ENCODE measurements at regions not wholly inside any gene's neighbourhood (a gene's known extent, or its start where the extent isn't known, plus 50 kb on each side); places are given as distances from the start of the nearest gene placed in this dataset.
A peak's percentile ranks its signal among the peaks of the same experiment; 100 is the strongest.

DNA sequence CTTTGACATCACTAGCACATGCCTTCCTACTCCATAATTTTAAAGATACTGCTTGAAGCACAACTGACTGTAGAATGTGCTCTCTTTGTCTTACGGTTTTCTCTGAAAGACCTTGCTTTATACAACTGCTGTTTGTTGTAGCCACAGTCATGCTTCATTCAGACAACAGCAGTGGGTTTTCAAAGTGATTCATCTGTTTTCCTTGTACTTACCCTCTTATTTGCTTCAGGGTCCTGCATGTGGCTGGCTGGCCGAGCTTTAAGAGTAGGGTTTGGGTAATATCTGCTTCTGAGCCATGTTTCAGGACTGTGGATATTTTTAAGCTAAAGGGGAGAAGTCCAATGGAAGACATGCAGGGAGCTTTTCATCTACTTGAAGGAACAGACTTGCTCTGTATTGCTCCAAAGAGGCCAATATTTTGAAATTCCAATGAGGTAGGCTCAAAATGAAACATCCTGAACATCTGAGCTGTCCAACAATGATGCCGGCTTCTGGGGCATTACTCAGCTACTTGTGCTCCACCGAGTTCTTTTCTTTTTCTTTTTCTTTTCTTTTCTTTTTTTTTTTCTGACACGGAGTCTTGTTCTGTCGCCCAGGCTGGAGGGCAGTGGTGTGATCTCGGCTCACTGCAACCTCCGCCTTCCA, 160.2 kb upstream of the SGK1 start:
- DNase-seq = no peak

DNA sequence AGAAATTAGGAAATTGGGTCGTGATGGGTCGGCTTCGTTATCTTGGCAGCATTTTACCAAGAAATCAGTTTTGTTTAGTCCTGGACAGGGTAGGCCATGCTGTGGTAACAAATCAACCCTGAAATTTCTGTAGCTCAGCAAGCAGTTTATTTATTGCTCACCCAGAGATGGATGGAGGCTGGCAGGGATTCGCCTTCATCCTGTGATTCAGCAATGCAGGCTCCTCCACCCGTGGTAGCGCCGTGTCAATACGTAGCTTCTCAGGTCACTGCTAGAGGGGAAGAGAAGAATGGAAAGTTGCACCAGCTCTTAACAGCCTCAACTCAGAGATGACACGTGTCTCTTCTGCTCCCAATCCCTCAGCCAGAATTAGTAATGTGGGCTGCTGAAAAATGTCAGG, 157.0 kb upstream of the SGK1 start:
- no peak for DNase-seq

DNA sequence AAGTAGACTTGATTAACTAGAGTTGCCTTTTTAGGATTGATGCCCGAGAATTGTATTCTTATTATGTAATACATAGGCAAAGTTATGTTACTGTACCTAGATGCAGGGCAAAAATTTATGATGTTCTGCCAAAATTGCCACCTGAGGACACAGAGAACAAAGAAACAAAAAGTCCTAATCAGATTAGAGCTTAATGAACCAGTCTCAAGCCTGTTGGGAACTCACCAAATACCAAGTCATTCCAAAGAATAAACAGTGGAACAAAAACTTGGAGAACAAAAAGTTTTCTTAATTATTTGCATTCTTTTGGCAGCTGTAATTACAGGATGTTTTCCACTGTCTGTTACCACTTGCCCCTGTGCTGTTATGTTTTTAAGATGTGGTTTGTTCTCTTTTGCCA, 154.7 kb upstream of the SGK1 start:
- DNase-seq = no peak

DNA sequence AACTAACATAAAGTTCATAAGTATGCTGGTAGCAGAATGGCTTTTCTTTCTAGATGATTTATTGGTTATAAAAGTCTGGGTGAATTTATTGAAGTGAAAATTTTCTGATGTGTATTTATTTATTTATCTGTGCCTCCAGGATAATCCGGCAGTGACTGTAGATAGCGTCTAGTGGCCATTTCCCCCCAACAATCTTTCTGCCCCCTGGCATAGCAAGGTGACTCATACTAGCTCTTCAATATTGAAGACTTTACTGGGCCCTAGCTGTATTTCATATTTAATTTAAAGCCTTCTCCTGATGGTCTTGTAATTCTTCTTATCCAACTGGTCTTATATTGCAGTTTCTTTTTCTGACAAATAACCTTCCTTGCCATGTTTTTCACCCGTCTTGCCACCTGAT, 154.1 kb upstream of the SGK1 start:
- DNase-seq = no peak

DNA sequence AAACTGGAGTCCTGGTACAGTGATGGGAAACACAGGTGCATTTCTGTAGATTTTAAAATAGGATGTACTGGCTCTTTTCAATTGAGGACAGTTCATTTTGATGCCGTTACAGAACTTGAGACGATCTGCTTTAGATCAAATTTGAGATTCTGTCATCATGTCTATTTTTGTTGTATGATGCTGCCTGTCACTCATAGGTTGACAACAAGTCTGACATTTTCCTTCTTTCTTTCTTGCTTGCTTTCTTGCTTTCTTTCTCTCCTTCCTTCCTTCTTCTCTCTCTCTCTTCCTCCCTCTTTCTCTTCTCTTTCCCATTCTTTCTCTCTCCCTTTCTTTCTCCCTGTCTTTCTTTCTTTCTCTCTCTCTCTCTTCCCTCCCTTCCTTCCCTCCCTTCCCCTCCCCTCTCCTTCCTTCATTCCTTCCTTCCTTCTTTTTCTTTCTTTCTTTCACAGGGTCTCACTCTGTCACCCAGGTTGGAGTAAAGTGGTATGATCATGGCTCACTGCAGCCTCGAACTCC, 152.6 kb upstream of the SGK1 start:
- no peak for DNase-seq

DNA sequence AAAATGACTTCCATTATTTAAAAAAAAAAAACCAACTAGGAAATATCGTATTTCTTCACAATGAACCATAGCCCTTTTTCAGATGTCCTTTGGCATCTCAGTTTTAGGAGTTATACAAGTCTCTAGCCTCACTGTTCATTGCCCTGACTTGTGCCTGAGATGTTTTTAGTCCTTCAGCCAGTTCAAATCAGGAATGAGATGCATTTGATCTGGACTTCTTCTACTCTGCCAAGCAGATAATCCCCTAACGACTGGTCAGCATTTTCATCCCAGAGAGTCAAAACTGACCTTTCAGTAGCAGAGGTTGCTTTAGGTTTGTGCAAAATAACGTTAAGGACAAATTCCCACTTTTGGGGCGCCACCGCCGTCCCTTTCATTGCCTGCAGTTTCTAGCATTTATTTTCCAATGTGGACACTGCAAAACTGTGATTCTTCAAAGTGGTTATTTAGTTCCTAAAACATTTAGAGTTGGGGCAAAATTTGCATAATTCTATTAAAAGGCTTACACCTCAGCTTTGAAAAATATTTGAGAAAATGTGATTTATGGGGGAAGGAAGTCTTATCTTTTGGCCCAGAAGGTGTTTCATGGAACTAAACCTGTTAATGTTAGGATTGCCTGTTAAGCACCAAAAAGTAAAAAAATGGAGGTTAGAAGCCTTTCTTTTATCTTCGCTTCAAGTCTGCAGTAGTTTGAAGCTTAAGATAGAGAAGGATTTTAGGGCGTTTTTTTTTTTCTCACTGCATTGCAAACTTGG, 152.0 kb upstream of the SGK1 start:
- DNase-seq = no peak

DNA sequence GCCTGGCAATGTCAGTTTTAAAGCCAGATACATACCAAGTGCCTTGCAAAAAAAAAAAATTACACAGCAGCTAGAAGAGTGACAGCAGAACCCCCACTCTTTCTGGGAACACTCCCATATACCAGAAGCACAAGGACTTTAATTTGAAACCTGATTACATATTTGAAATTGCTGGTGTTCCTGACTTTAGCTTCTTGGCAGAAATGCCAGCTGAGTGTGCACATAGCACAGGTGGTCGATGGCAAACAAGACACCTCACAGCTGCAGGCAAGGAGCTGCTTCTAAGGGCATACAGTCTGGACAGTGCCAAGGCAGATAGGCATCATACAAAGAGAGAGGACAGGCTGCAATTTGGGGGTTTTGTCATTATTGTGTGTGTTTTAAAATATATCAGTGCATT, 150.7 kb upstream of the SGK1 start:
- no peak for DNase-seq

DNA sequence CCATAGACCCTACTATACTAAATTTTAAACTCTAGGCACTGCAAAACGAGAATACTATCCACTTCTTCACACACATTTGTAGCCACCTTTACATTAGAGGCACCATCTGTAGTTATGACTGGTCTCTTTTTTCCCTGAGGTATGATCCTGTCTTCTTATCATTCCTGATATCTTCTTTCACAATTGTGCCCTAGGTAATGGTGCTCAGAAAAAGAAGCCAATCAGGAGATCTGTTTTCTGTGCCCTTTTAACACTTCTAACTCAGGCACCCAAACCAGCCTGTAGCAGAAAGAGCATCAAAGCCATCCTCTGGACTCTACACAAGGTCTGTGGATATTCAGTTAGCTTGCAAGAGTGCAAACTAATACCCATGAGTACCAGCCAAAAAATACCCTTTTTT, 149.7 kb upstream of the SGK1 start:
- DNase-seq = no peak

DNA sequence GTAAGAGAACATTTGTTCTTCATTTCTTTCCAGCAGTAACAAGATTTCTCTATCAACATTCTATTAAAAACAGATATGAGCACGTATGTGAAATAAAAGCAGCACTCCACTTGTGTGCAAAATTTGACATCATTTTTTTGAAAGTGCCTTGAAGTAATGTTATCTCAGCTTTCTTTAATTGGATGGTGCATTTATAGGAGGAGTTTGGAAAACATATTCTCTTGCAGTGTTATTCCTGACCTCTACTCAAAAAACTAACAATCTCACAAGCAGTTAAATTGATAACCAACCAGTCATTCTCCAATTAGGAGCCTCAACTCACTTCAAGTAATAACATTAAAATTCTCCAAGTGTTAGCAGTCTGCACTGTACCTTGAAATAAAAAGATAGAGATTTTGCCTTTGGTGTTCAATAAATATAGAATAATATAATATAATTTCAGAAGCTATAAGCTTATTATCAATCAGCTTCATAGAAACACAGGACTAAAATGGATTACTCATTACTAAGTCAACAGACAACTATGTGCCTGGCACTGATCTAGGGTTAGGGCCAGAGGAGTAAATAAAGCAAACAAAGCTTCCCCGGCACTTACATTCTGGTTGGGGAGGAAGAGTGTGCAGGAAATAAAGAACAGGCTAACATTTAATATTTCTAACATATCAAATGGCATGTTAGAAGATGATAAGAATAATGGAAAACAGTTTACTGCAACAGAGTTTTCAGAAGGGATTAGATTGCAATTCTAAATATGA, 149.0 kb upstream of the SGK1 start:
- no peak for DNase-seq

DNA sequence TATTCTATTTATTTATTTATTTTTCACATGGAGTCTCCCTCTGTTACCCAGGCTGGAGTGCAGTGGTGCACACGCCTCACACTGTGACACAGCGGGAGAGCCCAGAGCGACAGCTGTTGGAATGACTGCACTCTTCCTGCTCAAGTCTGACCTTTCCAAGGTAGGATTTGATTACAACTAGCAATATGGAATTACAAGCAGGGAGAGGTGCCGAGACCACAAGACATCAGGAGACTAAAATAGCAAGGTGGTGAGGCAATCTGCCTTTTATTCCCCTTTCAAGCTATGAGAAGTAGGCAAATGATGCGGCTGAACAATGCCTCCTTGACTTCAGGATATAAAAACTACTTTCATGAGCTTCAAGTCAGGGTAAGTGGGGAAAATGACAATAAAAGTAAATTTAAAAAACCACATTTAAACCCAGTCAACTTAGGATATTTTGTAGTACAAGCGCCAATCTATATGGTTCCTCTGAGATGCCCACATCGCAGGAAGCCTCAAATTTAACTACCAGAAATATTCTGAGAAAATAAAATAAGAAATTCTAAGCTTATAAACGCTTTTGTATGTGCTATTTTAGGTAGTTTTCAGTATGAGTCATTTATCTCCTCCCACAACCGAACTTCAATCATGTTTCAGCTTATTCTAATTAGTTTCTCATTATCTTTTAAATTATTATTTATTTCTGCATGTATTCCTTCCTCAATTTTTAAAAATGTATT, 146.9 kb upstream of the SGK1 start:
- DNase-seq = no peak

DNA sequence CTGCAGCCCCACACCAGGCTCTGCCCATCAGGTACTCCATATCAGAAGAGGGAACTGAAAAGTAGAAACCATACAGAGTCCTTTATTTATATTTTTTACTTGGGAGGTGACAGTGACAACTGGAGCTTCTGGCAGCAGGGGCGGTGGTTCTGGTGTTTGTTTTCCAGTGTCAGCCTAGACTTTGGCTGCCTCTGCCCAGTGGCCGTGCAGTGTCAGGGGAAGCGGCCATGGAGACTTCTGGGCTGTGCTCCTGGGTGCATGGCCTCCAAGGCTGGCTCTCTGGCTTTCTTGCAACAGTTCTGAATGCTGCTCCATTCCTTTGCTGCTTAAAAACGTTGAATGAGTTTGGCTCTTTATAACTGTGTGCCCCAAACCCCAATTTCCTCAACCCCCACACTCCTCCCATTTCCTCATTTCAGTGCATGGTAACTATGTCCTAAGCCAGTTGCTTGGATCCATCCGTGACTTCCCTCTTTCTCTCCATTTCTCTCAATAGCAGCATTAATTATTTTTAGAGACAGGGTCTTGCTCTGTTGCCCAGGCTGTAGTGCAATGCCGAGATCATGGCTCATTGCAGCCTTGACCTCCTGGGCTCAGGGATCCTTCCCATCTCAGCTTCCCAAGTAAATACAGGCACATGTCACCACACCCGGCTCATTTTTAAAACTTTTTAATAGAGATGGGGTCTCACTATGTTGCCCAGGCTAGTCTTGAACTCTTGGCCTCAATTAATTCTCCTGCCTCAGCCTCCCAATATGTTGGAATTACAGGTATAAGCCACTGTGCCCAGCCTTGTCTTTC, 141.1 kb upstream of the SGK1 start:
- DNase-seq = no peak

DNA sequence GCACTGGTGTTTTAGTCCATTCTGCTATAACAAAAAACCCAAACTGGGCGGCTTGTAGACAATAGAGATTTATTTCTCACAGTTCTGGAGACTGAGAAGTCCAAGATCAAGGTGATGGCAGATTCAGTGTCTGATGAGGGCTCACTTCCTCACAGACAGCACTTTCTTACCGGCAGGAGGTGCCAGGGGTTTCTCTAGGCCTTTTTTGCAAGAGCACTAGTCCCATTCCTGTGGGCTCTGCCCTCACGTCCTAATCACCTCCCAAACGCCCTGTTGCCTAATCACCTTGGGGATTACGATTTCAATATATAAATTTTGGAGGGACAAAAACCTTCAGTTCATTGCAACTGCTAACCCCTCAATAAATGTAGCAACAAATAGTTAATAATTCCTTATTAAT, 140.0 kb upstream of the SGK1 start:
- no peak for DNase-seq

DNA sequence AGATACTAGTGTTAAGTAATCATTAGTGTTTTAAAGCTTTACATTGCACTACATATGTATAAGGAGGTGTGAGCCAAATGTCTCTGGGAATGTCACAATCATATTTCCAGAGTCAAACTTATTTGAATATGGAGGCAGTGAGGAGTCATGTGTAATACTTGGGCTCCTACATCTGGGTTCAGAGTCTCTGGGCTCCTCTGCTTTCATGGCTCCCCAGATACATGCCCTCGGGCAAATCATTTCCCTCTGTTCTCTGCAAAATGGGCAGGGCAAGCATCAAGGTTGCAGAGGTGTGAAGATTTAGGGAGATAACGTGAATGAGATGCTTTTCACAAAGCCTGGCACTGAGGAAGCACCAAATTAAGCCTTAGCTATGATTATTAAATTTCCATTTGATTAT, 138.3 kb upstream of the SGK1 start:
- DNase-seq = peak; percentile 40

DNA sequence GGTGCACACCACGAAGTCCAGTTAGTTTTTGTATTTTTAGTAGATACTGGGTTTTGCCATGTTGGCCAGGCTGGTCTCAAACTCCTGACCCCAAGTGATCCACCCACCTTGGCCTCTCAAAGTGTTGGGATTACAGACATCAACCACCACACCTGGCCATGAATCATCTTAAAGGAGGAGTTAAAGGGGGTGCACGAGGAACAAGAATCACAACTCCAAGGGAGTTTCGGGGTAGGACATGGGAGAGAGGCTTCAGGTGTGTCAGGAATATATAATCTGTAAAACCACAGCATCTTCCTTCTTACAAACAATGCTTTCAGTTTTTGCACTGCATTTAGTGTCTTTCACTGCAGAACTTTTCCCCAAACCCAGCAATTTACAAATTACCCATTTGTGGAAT, 137.4 kb upstream of the SGK1 start:
- DNase-seq = no peak

DNA sequence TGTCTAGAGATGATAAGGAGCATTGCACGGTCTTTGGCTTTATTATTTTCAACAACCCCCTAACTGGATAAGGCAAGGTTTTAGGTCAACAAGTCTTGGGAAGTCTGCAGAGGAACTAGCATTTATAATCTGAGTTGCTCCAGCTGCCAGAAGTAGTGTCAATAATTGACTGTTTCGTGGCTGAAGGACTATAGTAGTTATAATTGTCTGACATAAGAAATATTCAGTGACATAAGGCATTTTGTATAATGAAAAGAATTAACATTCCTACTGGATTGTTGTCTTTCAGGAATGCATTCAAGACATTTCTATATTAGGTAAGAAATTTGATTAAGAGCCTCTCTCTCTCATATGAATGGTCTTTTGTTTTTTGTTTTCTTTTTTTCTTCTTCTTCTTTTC, 136.9 kb upstream of the SGK1 start:
- DNase-seq = no peak

DNA sequence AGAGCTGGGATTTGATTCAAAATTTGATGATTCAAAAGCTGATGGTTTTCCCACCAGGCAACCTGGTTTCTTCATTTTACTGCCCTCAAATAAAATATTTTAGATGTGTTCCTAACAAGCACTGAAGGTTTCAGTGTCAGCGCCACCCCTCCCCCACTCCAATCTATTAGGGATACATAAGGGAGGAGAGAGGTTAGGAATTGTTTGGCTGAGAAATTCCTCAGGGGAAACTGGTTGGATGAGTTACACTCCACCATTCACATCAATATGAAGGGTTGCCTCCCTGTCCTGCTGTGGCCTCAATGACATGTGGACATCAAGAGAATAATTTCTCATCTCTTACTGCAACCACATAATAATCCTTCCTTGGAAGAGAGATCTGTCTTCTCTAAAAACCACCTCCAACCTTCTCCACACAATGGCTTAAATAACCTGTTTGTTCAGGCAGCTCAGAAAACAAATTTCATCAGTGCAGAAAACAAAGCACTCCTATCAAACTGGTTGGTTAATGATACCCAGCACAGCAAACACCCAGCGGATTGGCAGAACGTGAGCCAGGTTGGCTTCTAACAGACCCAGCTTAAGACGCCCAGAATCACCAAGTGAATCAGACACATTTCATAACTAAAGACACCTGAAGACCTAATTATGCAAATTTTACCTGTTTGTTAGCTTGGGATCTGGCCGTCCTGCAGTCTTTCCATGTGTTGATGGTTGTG, 136.0 kb upstream of the SGK1 start:
- no peak for DNase-seq

DNA sequence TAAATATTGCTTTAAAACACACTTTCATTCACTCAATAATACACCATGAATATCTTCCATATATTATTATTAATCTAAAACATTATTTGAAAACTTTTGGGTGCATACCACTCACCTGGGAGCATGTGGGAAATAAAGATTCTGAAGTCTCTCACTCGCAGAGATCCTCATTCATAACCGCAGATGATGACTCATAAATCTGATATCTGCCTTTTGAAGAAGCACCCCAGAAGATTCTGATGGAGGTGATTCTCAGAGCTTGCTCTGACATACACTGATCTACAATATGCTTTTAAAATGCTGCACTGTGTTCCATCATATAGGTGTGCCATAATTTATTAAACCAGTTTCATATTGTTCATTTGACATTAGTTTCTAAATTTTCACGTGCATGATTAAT, 135.0 kb upstream of the SGK1 start:
- DNase-seq = no peak

DNA sequence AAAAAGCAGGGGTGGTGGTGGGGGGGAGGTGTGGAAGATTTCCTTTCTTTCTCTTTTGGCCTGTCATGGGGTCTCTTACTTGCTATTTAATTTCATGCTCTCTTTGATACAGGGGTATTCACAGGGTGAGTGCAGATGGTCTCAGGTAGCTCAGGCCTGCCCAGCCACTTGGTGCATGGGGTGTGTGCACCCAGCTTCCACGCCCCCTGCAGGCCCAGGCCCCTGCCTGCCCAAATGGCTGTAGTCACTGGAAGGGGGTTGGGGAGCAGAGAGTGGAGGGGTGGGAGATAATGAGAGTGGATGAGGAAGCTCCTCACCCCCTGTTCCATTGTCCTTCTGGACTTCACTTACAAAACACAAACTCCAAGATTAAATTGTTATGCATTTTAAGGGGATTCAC, 133.6 kb upstream of the SGK1 start:
- no peak for DNase-seq

DNA sequence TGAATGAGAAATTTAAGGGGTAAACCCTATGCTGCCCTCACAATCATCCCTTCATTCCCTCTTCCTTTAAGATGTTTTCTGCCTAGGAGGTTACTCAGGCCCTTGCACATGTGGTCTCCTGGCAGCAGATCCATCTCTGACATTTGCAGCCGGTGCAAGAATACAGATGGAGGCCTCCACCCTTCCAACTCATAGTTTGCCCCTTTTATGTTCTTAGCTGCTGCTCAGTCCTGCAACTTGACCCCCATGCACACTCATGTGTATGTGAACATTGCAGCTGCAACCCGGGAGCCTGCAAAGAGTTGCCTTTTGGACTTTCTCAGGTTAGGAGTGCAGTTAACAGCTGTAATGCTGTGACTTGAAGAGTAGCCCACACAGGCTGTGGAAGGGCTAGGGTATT, 131.9 kb upstream of the SGK1 start:
- no peak for DNase-seq

DNA sequence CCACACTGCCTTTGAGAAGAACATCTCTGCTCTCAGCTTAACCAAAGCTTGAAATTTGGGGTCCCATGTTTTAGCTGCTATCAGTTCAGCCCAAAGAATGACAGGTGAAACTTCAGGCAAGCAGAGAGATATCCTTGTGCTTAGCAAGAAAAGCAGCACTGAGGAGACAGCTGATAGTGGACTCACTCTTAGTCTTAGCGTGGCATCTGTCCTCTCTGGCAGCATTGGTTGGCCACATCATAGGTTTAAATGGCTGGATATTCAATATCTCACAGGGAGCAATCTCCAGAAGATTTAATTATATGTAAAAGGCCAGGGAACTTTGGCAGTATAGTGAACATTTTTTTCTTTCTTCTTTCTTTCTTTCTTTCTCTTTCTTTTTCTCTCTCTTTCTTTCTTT, 131.1 kb upstream of the SGK1 start:
- no peak for DNase-seq

DNA sequence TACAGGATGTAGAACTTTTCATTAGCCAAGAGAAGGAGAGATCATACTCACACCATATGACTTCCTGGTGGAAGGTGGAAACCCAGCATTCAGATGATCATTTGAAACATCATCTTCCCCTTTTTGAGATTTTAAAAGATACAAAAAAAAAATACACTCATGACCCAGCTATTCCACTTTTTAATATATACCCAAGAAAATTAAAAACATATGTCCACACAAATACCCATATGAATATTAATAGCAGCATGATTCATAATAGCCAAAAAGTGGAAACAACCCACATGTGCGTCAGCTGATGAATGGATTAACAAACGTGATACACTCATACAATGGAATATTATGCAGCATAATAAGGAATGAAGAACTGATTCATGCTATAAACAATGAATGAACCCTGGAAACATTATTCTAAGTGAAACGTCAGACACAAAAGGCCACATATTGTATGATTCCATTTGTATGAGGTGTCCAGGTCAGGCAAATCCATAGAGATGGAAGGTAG, 130.0 kb upstream of the SGK1 start:
- DNase-seq = no peak

DNA sequence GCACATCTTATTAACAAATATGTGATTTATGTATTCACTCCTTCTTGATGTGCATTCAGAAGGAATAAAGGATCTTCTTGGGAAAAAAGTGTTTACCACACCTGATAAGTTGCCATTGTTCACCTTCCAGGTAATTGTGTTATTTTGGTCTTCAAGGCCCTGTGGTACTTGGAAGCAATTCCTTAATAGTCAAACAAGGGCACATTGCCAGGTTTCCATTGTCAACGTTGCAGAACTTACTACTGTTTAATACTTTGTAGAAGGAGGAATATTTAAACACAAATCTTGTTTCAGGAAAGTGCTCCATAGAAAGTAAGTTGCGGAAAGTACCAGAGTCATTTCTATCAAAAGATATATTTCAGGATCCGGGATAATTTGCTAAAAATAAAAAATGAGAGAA, 129.5 kb upstream of the SGK1 start:
- DNase-seq = no peak
